ENCODE measurements at regions not wholly inside any gene's neighbourhood (a gene's known extent, or its start where the extent isn't known, plus 50 kb on each side); places are given as distances from the start of the nearest gene placed in this dataset.
"Not testable (repeated sequence)": the region's sequence is repeated elsewhere in the genome, so short reads cannot be mapped to it uniquely, and the experiment has no call there.

GRCh38 chr10:30737931-30738391 is 108.4 kb upstream of the LYZL2 start:
- in situ Hi-C loops (cut with MboI; ENCODE audit: low sequenced_read_pairs) = no loop called here

GRCh38 chr10:30736685-30737232 is 107.2 kb upstream of the LYZL2 start:
- in situ Hi-C loops (cut with MboI; ENCODE audit: low sequenced_read_pairs) = no loop called here

- in situ Hi-C loops (cut with MboI; ENCODE audit: low sequenced_read_pairs) = no loop called here
Measured at GRCh38 chr10:30734901-30735300, 105.3 kb upstream of the LYZL2 start.

GRCh38 chr10:30732671-30733070 is 103.1 kb upstream of the LYZL2 start:
- in situ Hi-C loops (cut with MboI; ENCODE audit: low sequenced_read_pairs) = no loop called here

- in situ Hi-C loops (cut with MboI; ENCODE audit: low sequenced_read_pairs) = no loop called here
Measured at GRCh38 chr10:30731963-30732362, 102.4 kb upstream of the LYZL2 start.

- in situ Hi-C loops (cut with MboI; ENCODE audit: low sequenced_read_pairs) = no loop called here
Measured at GRCh38 chr10:30730306-30730705, 100.8 kb upstream of the LYZL2 start.

GRCh38 chr10:30728766-30729165 is 99.2 kb upstream of the LYZL2 start:
- in situ Hi-C loops (cut with MboI; ENCODE audit: low sequenced_read_pairs) = no loop called here

- in situ Hi-C loops (cut with MboI; ENCODE audit: low sequenced_read_pairs) = no loop called here
Measured at GRCh38 chr10:30728127-30728526, 98.6 kb upstream of the LYZL2 start.

GRCh38 chr10:30727524-30727923 is 98.0 kb upstream of the LYZL2 start:
- in situ Hi-C loops (cut with MboI; ENCODE audit: low sequenced_read_pairs) = no loop called here

- in situ Hi-C loops (cut with MboI; ENCODE audit: low sequenced_read_pairs) = not testable (repeated sequence)
Measured at GRCh38 chr10:30726783-30727414, 97.3 kb upstream of the LYZL2 start.

- in situ Hi-C loops (cut with MboI; ENCODE audit: low sequenced_read_pairs) = no loop called here
Measured at GRCh38 chr10:30725661-30726060, 96.1 kb upstream of the LYZL2 start.

GRCh38 chr10:30724296-30724695 is 94.7 kb upstream of the LYZL2 start:
- in situ Hi-C loops (cut with MboI; ENCODE audit: low sequenced_read_pairs) = no loop called here

GRCh38 chr10:30722956-30723620 is 93.5 kb upstream of the LYZL2 start:
- in situ Hi-C loops (cut with MboI; ENCODE audit: low sequenced_read_pairs) = no loop called here

- in situ Hi-C loops (cut with MboI; ENCODE audit: low sequenced_read_pairs) = no loop called here
Measured at GRCh38 chr10:30719832-30720231, 90.3 kb upstream of the LYZL2 start.

GRCh38 chr10:30709700-30710358 is 80.3 kb upstream of the LYZL2 start:
- in situ Hi-C loops (cut with MboI; ENCODE audit: low sequenced_read_pairs) = no loop called here

GRCh38 chr10:30709229-30709628 is 79.7 kb upstream of the LYZL2 start:
- in situ Hi-C loops (cut with MboI; ENCODE audit: low sequenced_read_pairs) = no loop called here

- in situ Hi-C loops (cut with MboI; ENCODE audit: low sequenced_read_pairs) = no loop called here
Measured at GRCh38 chr10:30708234-30708633, 78.7 kb upstream of the LYZL2 start.

- in situ Hi-C loops (cut with MboI; ENCODE audit: low sequenced_read_pairs) = not testable (repeated sequence)
Measured at GRCh38 chr10:30706189-30706588, 76.6 kb upstream of the LYZL2 start.

GRCh38 chr10:30705625-30706149 is 76.1 kb upstream of the LYZL2 start:
- in situ Hi-C loops (cut with MboI; ENCODE audit: low sequenced_read_pairs) = no loop called here

GRCh38 chr10:30705101-30705624 is 75.6 kb upstream of the LYZL2 start:
- in situ Hi-C loops (cut with MboI; ENCODE audit: low sequenced_read_pairs) = no loop called here

GRCh38 chr10:30704601-30705100 is 75.1 kb upstream of the LYZL2 start:
- in situ Hi-C loops (cut with MboI; ENCODE audit: low sequenced_read_pairs) = not testable (repeated sequence)

Data from HL-60/S4 treated with phorbol 12-myristate 13-acetate at 8.2 ng/mL for 4 days and 3 days (cell line).